ENCODE measurements at regions not wholly inside any gene's neighbourhood (a gene's known extent, or its start where the extent isn't known, plus 50 kb on each side); places are given as distances from the start of the nearest gene placed in this dataset.
A peak's percentile ranks its signal among the peaks of the same experiment; 100 is the strongest.

GRCh38 chr2:216553482-216554240 lies 55.0 kb downstream of the RPL37A start:
- Mint-ChIP-seq H3K4me1 (peaks cover 28% of the 10 kb centered on the region), H3K9me3 (no peaks in the 10 kb centered on the region), H3K4me3 (no peak overlapping the region), H3K36me3 (no peaks in the 10 kb centered on the region), H3K27ac (no peak overlapping the region)
- ATAC-seq (no peak), DNase-seq (ENCODE audit: low spot score in 2 of 2) (no peak)

GRCh38 chr2:216554286-216554685 lies 55.6 kb downstream of the RPL37A start:
- Mint-ChIP-seq H3K27ac (peak overlapping the region; percentile 77), H3K4me3 (no peak overlapping the region), H3K36me3 (no peaks in the 10 kb centered on the region), H3K9me3 (no peaks in the 10 kb centered on the region), H3K4me1 (peaks cover 28% of the 10 kb centered on the region)
- no peak for DNase-seq (ENCODE audit: low spot score in 2 of 2)
- ATAC-seq = peak; percentile 78

DNA sequence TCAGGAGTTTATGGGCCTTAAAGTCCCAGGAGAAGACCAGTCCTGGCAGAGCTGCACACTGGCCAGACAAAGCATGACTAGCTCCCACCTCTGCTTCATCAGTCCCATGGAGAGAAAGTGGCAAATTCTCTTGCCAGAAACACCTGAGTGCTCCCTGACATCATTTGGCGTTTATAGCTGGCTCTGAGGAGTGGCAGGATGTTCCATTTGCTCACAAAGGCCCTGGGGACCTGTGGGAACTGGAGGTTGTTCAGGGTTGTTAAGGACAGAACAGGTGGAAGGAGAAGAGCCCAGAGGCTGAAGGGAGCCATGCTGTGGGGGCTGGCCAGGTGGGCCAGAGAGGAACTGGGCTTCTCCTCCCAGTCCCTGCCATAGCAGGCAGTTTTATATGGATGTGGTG lies 56.1 kb downstream of the RPL37A start:
- Mint-ChIP-seq H3K36me3 (no peaks in the 10 kb centered on the region), H3K4me3 (no peak overlapping the region), H3K9me3 (no peaks in the 10 kb centered on the region), H3K4me1 (peaks cover 28% of the 10 kb centered on the region), H3K27ac (peak overlapping the region; percentile 77)
- no peak for DNase-seq (ENCODE audit: low spot score in 2 of 2)
- ATAC-seq = peak; percentile 3

GRCh38 chr2:216555274-216555673 lies 56.6 kb downstream of the RPL37A start:
- H3K9me3 Mint-ChIP-seq = no peaks in the 10 kb centered on the region
- H3K36me3 Mint-ChIP-seq = no peaks in the 10 kb centered on the region
- no peak for ATAC-seq
- no peak overlapping the region for H3K4me3 Mint-ChIP-seq
- H3K27ac Mint-ChIP-seq = peak overlapping the region; percentile 77
- no peak for DNase-seq (ENCODE audit: low spot score in 2 of 2)
- H3K4me1 Mint-ChIP-seq = peaks cover 28% of the 10 kb centered on the region

- ATAC-seq = no peak
- no peaks in the 10 kb centered on the region for H3K9me3 Mint-ChIP-seq
- peaks cover 28% of the 10 kb centered on the region for H3K4me1 Mint-ChIP-seq
- no peak overlapping the region for H3K27ac Mint-ChIP-seq
- no peak for DNase-seq (ENCODE audit: low spot score in 2 of 2)
- H3K4me3 Mint-ChIP-seq = no peak overlapping the region
- no peaks in the 10 kb centered on the region for H3K36me3 Mint-ChIP-seq
Observed at GRCh38 chr2:216556202-216556601, 57.6 kb downstream of the RPL37A start.

GRCh38 chr2:216557413-216557812 lies 58.8 kb downstream of the RPL37A start:
- peaks cover 28% of the 10 kb centered on the region for H3K4me1 Mint-ChIP-seq
- H3K9me3 Mint-ChIP-seq = no peaks in the 10 kb centered on the region
- H3K27ac Mint-ChIP-seq = no peak overlapping the region
- no peak overlapping the region for H3K4me3 Mint-ChIP-seq
- H3K36me3 Mint-ChIP-seq = no peaks in the 10 kb centered on the region
- ATAC-seq (no peak), DNase-seq (ENCODE audit: low spot score in 2 of 2) (no peak)

- no peak overlapping the region for H3K4me3 Mint-ChIP-seq
- no peaks in the 10 kb centered on the region for H3K36me3 Mint-ChIP-seq
- no peaks in the 10 kb centered on the region for H3K9me3 Mint-ChIP-seq
- no peak for ATAC-seq
- H3K27ac Mint-ChIP-seq = no peak overlapping the region
- peaks cover 28% of the 10 kb centered on the region for H3K4me1 Mint-ChIP-seq
- no peak for DNase-seq (ENCODE audit: low spot score in 2 of 2)
Observed at GRCh38 chr2:216557820-216558219, 59.2 kb downstream of the RPL37A start.

GRCh38 chr2:216559625-216560156 lies 61.0 kb downstream of the RPL37A start:
- ATAC-seq (no peak), DNase-seq (ENCODE audit: low spot score in 2 of 2) (no peak)
- H3K27ac Mint-ChIP-seq = no peak overlapping the region
- no peaks in the 10 kb centered on the region for H3K36me3 Mint-ChIP-seq
- H3K9me3 Mint-ChIP-seq = no peaks in the 10 kb centered on the region
- no peak overlapping the region for H3K4me3 Mint-ChIP-seq
- peaks cover 14% of the 10 kb centered on the region for H3K4me1 Mint-ChIP-seq

DNA sequence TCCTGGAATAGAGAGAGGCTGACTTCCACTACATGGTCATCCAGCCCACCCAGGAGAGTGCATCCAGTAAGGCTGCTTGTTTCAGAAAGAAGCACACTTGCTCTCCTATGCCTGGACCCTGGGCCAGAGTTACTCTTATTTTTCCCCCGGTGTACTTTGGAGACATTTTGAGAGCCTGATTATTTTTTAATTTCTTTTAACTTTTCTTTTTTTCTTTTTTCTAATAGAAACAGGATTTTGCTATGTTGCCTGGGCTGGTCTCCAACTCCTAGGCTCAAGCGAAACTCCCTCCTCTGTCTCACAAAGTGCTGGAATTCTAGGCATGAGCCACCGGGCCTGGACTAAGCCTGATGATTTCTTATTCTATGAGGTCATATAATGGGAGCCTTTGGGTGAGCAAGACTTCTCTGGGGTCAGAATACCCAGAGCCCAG lies 62.2 kb downstream of the RPL37A start:
- Mint-ChIP-seq H3K9me3 (no peaks in the 10 kb centered on the region), H3K27ac (no peak overlapping the region), H3K36me3 (no peaks in the 10 kb centered on the region), H3K4me1 (peaks cover 3% of the 10 kb centered on the region), H3K4me3 (no peak overlapping the region)
- DNase-seq (ENCODE audit: low spot score in 2 of 2) = no peak
- no peak for ATAC-seq

DNA sequence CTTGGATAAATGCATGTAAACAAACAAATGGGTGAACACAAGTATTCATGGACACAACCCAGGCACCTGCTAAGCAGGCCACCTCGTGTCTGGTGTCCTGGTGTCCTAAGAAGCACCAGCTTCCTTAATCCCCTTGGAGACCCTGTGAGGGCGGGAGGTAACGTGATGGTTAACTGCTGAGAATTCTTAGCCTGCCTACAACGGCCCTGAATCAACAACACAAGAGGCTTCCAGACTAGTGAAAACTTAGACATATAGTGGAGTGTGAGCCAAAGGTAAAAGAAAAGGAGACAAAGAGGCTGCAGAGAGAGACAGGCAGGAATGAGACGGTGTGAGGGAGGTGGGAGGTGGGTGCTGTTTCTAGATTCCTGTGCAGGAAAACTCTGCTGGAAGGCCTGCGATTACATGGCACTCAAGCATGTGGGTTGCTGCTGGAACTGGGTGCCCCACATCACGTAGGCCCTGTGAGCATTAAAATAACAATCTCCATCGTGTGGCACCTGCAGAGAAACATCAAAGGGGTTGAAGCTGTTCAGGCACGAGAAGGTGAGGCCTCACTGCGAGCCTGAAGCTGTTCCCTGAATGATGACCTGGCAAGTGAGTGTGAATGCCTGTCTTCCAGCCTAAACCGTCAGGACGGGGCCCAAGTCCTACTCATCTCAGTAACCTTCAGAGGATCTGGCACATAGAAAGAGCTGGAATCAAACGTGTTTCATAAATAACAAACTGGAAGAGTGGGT lies 64.2 kb downstream of the RPL37A start:
- Mint-ChIP-seq H3K36me3 (no peaks in the 10 kb centered on the region), H3K27ac (no peak overlapping the region), H3K4me3 (no peak overlapping the region), H3K9me3 (no peaks in the 10 kb centered on the region), H3K4me1 (no peaks in the 10 kb centered on the region)
- DNase-seq (ENCODE audit: low spot score in 2 of 2) (no peak), ATAC-seq (no peak)

- H3K9me3 Mint-ChIP-seq = no peaks in the 10 kb centered on the region
Observed at GRCh38 chr2:216563646-216564045, 65.0 kb downstream of the RPL37A start.

DNA sequence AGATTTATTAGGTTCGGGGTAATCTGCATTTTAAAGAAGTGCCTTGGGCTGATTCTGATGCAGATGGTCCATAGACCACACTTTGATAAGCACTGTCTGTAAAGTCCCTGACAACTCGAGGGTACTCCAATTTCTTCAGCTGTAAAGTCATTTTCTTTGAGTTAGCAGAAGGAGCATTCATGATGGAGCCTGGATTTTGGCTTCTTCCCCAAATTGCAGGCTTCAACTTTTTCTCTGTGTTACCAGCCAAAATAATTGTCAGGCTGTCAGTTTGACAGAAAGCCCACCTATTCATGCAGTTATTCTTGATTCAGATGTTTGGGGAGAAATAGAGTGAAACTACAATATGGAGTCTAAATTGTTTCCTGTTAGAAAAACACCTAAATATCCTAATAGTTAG lies 66.0 kb downstream of the RPL37A start:
- no peak for DNase-seq (ENCODE audit: low spot score in 2 of 2)
- no peak overlapping the region for H3K27ac Mint-ChIP-seq
- no peak overlapping the region for H3K4me3 Mint-ChIP-seq
- no peaks in the 10 kb centered on the region for H3K4me1 Mint-ChIP-seq
- ATAC-seq = no peak
- H3K36me3 Mint-ChIP-seq = no peaks in the 10 kb centered on the region
- H3K9me3 Mint-ChIP-seq = no peaks in the 10 kb centered on the region

More at GRCh38 chr2:216563646-216564045, 65.0 kb downstream of the RPL37A start:
- ATAC-seq (no peak), DNase-seq (ENCODE audit: low spot score in 2 of 2) (no peak)
- H3K4me1 Mint-ChIP-seq = no peaks in the 10 kb centered on the region
- H3K36me3 Mint-ChIP-seq = no peaks in the 10 kb centered on the region
- no peak overlapping the region for H3K4me3 Mint-ChIP-seq
- H3K27ac Mint-ChIP-seq = no peak overlapping the region

- no peak for ATAC-seq
- Mint-ChIP-seq H3K9me3 (no peaks in the 10 kb centered on the region), H3K4me3 (no peak overlapping the region), H3K27ac (no peak overlapping the region), H3K36me3 (no peaks in the 10 kb centered on the region), H3K4me1 (no peaks in the 10 kb centered on the region)
- no peak for DNase-seq (ENCODE audit: low spot score in 2 of 2)
Observed at GRCh38 chr2:216565956-216566355, 67.3 kb upstream of the IGFBP2 start.

DNA sequence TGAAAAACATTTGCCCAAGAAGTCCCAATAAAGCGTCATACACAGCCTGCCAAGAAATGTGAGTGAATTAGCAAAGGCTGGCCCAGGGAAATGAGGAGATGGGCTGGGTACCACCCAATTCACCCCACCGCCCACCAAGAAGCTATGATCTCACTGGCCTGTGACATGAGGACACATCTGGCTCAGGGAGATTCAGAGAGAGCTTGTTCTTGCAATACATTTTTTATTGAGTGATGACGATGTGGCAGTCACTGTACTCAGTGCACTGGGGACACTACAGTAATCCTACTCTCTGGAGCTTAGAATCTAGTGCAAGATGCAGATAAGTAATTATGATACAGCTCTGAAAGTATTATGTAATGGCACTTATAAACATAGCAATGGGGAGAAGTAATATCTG lies 64.6 kb upstream of the IGFBP2 start:
- Mint-ChIP-seq H3K9me3 (peaks cover 3% of the 10 kb centered on the region), H3K4me1 (no peaks in the 10 kb centered on the region), H3K27ac (no peak overlapping the region), H3K36me3 (no peaks in the 10 kb centered on the region), H3K4me3 (no peak overlapping the region)
- DNase-seq (ENCODE audit: low spot score in 2 of 2) = no peak
- ATAC-seq = no peak

GRCh38 chr2:216569765-216570164 lies 63.5 kb upstream of the IGFBP2 start:
- Mint-ChIP-seq H3K9me3 (peaks cover 3% of the 10 kb centered on the region), H3K36me3 (no peaks in the 10 kb centered on the region), H3K27ac (no peak overlapping the region), H3K4me1 (no peaks in the 10 kb centered on the region), H3K4me3 (no peak overlapping the region)
- ATAC-seq (no peak), DNase-seq (ENCODE audit: low spot score in 2 of 2) (no peak)

DNA sequence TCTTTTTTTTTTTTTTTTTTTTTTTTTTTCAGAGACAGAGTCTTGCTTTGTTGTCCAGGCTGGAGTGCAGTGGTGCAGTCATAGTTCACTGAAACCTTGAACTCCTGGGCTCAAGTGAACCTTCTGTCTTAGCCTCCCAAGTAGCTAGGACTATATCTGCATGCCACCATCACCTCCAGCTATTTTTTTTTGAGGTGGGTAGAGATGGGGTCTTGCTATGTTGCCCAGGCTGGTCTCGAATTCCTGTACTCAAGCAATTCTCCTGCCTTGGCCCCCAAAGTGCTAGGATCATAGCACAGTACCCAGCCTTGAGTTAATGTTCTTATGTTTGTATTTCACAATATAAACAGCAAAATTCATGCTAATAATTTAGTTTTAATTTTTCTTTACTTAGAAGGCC lies 62.9 kb upstream of the IGFBP2 start:
- H3K9me3 Mint-ChIP-seq = peaks cover 3% of the 10 kb centered on the region
- ATAC-seq = no peak
- H3K27ac Mint-ChIP-seq = no peak overlapping the region
- no peak overlapping the region for H3K4me3 Mint-ChIP-seq
- no peaks in the 10 kb centered on the region for H3K36me3 Mint-ChIP-seq
- H3K4me1 Mint-ChIP-seq = no peaks in the 10 kb centered on the region
- no peak for DNase-seq (ENCODE audit: low spot score in 2 of 2)

Measured in stimulated activated effector memory CD8-positive, alpha-beta T cell treated with anti-CD3 and anti-CD28 coated beads, Interleukin-12 subunit alpha, Interleukin-12 subunit beta, amount 100 ng/mL, for 72 hours (primary cell).